ENCODE measurements at regions not wholly inside any gene's neighbourhood (a gene's known extent, or its start where the extent isn't known, plus 50 kb on each side); places are given as distances from the start of the nearest gene placed in this dataset.

GRCh38 chr16:64362193-64362592 lies 759.7 kb downstream of the CDH11 start:
- H3K27me3 Mint-ChIP-seq (ENCODE audit: insufficient read depth): peaks cover 2% of the 10 kb centered on the region
- no peak for TF ChIP-seq CTCF (IDR thresholded peaks at IDR 0.05)
- peak; percentile 37 for DNase-seq
- H3K27ac Mint-ChIP-seq: no peak overlapping the region
- H3K4me1 Mint-ChIP-seq (ENCODE audit: low read depth): peaks cover 61% of the 10 kb centered on the region
- H3K4me3 Mint-ChIP-seq: no peak overlapping the region
- no peaks in the 10 kb centered on the region for H3K9me3 Mint-ChIP-seq
- no peaks in the 10 kb centered on the region for H3K36me3 Mint-ChIP-seq (ENCODE audit: low read depth)

GRCh38 chr16:64361753-64362152 lies 760.1 kb downstream of the CDH11 start:
- no peak overlapping the region for H3K27ac Mint-ChIP-seq
- peaks cover 66% of the 10 kb centered on the region for H3K4me1 Mint-ChIP-seq (ENCODE audit: low read depth)
- H3K27me3 Mint-ChIP-seq (ENCODE audit: insufficient read depth): peaks cover 2% of the 10 kb centered on the region
- H3K4me3 Mint-ChIP-seq: no peak overlapping the region
- TF ChIP-seq CTCF (IDR thresholded peaks at IDR 0.05): no peak
- no peak for DNase-seq
- H3K36me3 Mint-ChIP-seq (ENCODE audit: low read depth): no peaks in the 10 kb centered on the region
- H3K9me3 Mint-ChIP-seq: no peaks in the 10 kb centered on the region

GRCh38 chr16:64358291-64358690 lies 763.6 kb downstream of the CDH11 start:
- H3K4me3 Mint-ChIP-seq: no peak overlapping the region
- H3K9me3 Mint-ChIP-seq: no peaks in the 10 kb centered on the region
- H3K36me3 Mint-ChIP-seq (ENCODE audit: low read depth): no peaks in the 10 kb centered on the region
- no peak overlapping the region for H3K27ac Mint-ChIP-seq
- H3K4me1 Mint-ChIP-seq (ENCODE audit: low read depth): peaks cover 51% of the 10 kb centered on the region
- no peak for TF ChIP-seq CTCF (IDR thresholded peaks at IDR 0.05)
- DNase-seq: no peak
- peaks cover 2% of the 10 kb centered on the region for H3K27me3 Mint-ChIP-seq (ENCODE audit: insufficient read depth)

GRCh38 chr16:64356267-64356666 lies 765.6 kb downstream of the CDH11 start:
- peak overlapping the region; percentile 20; the same call in 1 of the 2 replicates for H3K4me3 Mint-ChIP-seq
- H3K9me3 Mint-ChIP-seq: no peaks in the 10 kb centered on the region
- H3K36me3 Mint-ChIP-seq (ENCODE audit: low read depth): no peaks in the 10 kb centered on the region
- DNase-seq: peak; percentile 89
- peaks cover 2% of the 10 kb centered on the region for H3K27me3 Mint-ChIP-seq (ENCODE audit: insufficient read depth)
- peak overlapping the region; percentile 60 for H3K27ac Mint-ChIP-seq
- H3K4me1 Mint-ChIP-seq (ENCODE audit: low read depth): peaks cover 43% of the 10 kb centered on the region
- no peak for TF ChIP-seq CTCF (IDR thresholded peaks at IDR 0.05)

GRCh38 chr16:64352246-64352645 lies 769.6 kb downstream of the CDH11 start:
- TF ChIP-seq CTCF (IDR thresholded peaks at IDR 0.05): no peak
- no peaks in the 10 kb centered on the region; the same call in 1 of the 2 replicates for H3K27me3 Mint-ChIP-seq (ENCODE audit: insufficient read depth)
- H3K27ac Mint-ChIP-seq: no peak overlapping the region
- no peak overlapping the region for H3K4me3 Mint-ChIP-seq
- no peak for DNase-seq
- H3K9me3 Mint-ChIP-seq: no peaks in the 10 kb centered on the region
- H3K36me3 Mint-ChIP-seq (ENCODE audit: low read depth): no peaks in the 10 kb centered on the region
- peaks cover 36% of the 10 kb centered on the region for H3K4me1 Mint-ChIP-seq (ENCODE audit: low read depth)

GRCh38 chr16:64351121-64351520 lies 770.7 kb downstream of the CDH11 start:
- no peak for DNase-seq
- TF ChIP-seq CTCF (IDR thresholded peaks at IDR 0.05): no peak
- H3K27ac Mint-ChIP-seq: no peak overlapping the region
- H3K36me3 Mint-ChIP-seq (ENCODE audit: low read depth): no peaks in the 10 kb centered on the region
- H3K27me3 Mint-ChIP-seq (ENCODE audit: insufficient read depth): no peaks in the 10 kb centered on the region; the same call in 1 of the 2 replicates
- H3K9me3 Mint-ChIP-seq: no peaks in the 10 kb centered on the region
- peaks cover 25% of the 10 kb centered on the region for H3K4me1 Mint-ChIP-seq (ENCODE audit: low read depth)
- no peak overlapping the region for H3K4me3 Mint-ChIP-seq

Measured in HFFc6 (cell line).